Kidney epithelial cell (primary cell): ENCODE measurements at regions not wholly inside any gene's neighbourhood (a gene's known extent, or its start where the extent isn't known, plus 50 kb on each side); places are given as distances from the start of the nearest gene placed in this dataset.

Experiments used
- DNase-seq: peaks from one replicate; pipeline ENCODE4 v3.0.0-alpha.2; 2010; ENCODE audit warnings: low read depth
- H3K27me3 ChIP-seq: 2 replicates; pipeline ENCODE4 v1.6.0; 2011; ENCODE audit warnings: low read length; ENCODE audit not compliant: control insufficient read depth, insufficient read depth
- H3K36me3 ChIP-seq: 2 replicates; pipeline ENCODE4 v1.5.1; 2011; ENCODE audit warnings: low read length; ENCODE audit not compliant: control insufficient read depth, insufficient read depth
- H3K4me3 ChIP-seq: 2 replicates; pipeline ENCODE4 v1.5.1; 2011; ENCODE audit warnings: low read depth, mild to moderate bottlenecking, control low read depth, low read length
- TF ChIP-seq, protein P1 (sequence below): IDR thresholded peaks from 2 replicates; pipeline ENCODE4 v1.5.1; 2011; ENCODE audit warnings: mild to moderate bottlenecking, moderate library complexity, low read length, control low read depth, inconsistent platforms; ENCODE audit not compliant: insufficient read depth, poor library complexity, severe bottlenecking

GRCh38 chr1:82510431-82510830, 709.7 kb downstream of the ADGRL2 start:
- TF ChIP-seq, protein P1, sequence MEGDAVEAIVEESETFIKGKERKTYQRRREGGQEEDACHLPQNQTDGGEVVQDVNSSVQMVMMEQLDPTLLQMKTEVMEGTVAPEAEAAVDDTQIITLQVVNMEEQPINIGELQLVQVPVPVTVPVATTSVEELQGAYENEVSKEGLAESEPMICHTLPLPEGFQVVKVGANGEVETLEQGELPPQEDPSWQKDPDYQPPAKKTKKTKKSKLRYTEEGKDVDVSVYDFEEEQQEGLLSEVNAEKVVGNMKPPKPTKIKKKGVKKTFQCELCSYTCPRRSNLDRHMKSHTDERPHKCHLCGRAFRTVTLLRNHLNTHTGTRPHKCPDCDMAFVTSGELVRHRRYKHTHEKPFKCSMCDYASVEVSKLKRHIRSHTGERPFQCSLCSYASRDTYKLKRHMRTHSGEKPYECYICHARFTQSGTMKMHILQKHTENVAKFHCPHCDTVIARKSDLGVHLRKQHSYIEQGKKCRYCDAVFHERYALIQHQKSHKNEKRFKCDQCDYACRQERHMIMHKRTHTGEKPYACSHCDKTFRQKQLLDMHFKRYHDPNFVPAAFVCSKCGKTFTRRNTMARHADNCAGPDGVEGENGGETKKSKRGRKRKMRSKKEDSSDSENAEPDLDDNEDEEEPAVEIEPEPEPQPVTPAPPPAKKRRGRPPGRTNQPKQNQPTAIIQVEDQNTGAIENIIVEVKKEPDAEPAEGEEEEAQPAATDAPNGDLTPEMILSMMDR = no peak
- DNase-seq = no peak
- Histone ChIP-seq H3K36me3 (no peaks in the 10 kb centered on the region), H3K27me3 (no peaks in the 10 kb centered on the region), H3K4me3 (no peak overlapping the region)

DNA sequence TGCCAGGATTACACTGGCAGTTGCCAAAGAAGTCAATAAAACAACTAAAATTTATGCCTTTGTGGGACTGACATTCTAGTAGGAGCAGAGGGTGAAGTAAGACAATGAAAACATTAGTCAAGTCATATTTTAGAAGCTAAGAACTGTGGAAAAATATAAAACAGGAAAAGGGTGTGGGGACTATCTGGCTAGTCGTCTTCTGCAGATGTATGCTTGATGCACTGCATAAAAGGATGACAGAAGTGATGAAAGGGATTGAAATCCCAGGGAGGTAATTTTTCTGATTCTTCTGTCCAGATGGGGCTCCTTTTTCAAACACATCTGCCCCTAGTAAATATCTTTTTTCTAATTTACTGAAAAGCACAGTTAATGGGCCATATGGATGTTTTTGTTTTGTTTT, 706.3 kb downstream of the ADGRL2 start:
- H3K4me3 ChIP-seq = no peak overlapping the region
- DNase-seq = no peak
- TF ChIP-seq, protein P1 = no peak
- no peaks in the 10 kb centered on the region for H3K27me3 ChIP-seq
- H3K36me3 ChIP-seq = no peaks in the 10 kb centered on the region

GRCh38 chr1:82503822-82504221, 703.1 kb downstream of the ADGRL2 start:
- DNase-seq = no peak
- H3K4me3 ChIP-seq = no peak overlapping the region
- H3K36me3 ChIP-seq = no peaks in the 10 kb centered on the region
- H3K27me3 ChIP-seq = no peaks in the 10 kb centered on the region
- TF ChIP-seq, protein P1 = no peak

GRCh38 chr1:82499022-82499421, 698.3 kb downstream of the ADGRL2 start:
- Histone ChIP-seq H3K36me3 (no peaks in the 10 kb centered on the region), H3K4me3 (no peak overlapping the region), H3K27me3 (no peaks in the 10 kb centered on the region)
- TF ChIP-seq, protein P1 = no peak
- DNase-seq = no peak

- TF ChIP-seq, protein P1 = no peak
These were observed 693.4 kb downstream of the ADGRL2 start for GRCh38 chr1:82494117-82494516.

DNA sequence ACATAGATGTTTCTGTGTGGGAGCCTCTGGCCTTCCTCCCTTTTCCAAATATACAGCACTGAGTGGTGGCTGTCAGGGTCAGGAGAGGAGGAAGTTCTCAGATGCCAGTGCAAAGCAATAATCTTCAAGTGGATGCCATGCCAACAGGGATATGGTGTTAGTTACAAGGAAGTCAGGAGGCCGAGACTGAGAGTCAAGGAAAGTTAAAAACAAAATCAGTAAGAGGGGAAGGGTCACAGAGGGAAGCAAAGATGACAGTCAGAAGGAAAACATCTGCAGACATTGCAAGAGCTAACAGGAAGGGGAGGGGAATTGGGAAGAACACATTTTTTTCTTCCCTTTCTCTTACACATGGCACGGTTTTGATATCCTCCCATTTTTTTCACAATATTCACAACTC, 691.4 kb downstream of the ADGRL2 start:
- Histone ChIP-seq H3K36me3 (no peaks in the 10 kb centered on the region), H3K27me3 (no peaks in the 10 kb centered on the region), H3K4me3 (no peak overlapping the region)
- no peak for DNase-seq
- TF ChIP-seq, protein P1 = no peak

More at GRCh38 chr1:82494117-82494516, 693.4 kb downstream of the ADGRL2 start:
- H3K4me3 ChIP-seq = no peak overlapping the region
- DNase-seq = no peak
- H3K27me3 ChIP-seq = no peaks in the 10 kb centered on the region
- H3K36me3 ChIP-seq = no peaks in the 10 kb centered on the region
